HepG2 (cell line): ENCODE measurements at regions not wholly inside any gene's neighbourhood (a gene's known extent, or its start where the extent isn't known, plus 50 kb on each side); places are given as distances from the start of the nearest gene placed in this dataset.

ENCODE experiments used
- ATAC-seq: fragments of 200-7000 bp; cut with Tn5 transposase; 3 replicates; pipeline ENCODE4 v1.9.1; 2020; ENCODE audit warnings: mild to moderate bottlenecking, moderate library complexity
- BruUV-seq: library from RNA; stranded (reverse); fragments of 400-500 nt; replicated peaks from 2 replicates; lab custom pipeline; 2021; lab: Mats Ljungman, UMichigan
- CTCF ChIA-PET: fragments of 300-600 bp; formaldehyde crosslinking; extraction: SDS; loops from one replicate; lab custom pipeline; 2021; ENCODE audit warnings: low total read pairs, inconsistent platforms, low intra/inter-chr PET ratio; lab: Yijun Ruan, JAX
- POLR2A ChIA-PET: fragments of 350-600 bp; sonication (Branson Sonifier 250); formaldehyde crosslinking; loops from one replicate; lab custom pipeline; 2020; ENCODE audit warnings: antibody characterized with exemption, inconsistent platforms; lab: Yijun Ruan, JAX
- DNase-seq: peaks from one replicate; pipeline ENCODE4 v3.0.0-alpha.2; 2015; ENCODE audit warnings: low spot score
- FAIRE-seq: peaks from 3 replicates; lab custom pipeline; 2011; peaks lifted over from hg19 to GRCh38; lab: Jason Lieb, UNC
- H2AFZ ChIP-seq: one replicate; pipeline ENCODE4 v1.6.1; 2011; ENCODE audit warnings: low read length, inconsistent platforms
- H3K27ac ChIP-seq: fragments of 300-600 bp; 3 replicates; pipeline ENCODE4 v1.8.0; 2011; ENCODE audit warnings: mixed run types, mild to moderate bottlenecking, mixed read lengths, low read length, inconsistent platforms; ENCODE audit not compliant: insufficient read depth; ENCODE audit errors: extremely low read length
- H3K27me3 ChIP-seq, 2 experiments: fragments of 200-600 bp in 1 of 2; 2 replicates in 1 of 2; 3 replicates in 1 of 2; pipeline versions ENCODE4 v1.6.0 to v1.8.0; 2011; ENCODE audit warnings: low read length in 2 of 2, mild to moderate bottlenecking in 2 of 2, moderate library complexity in 2 of 2, inconsistent platforms in 1 of 2; ENCODE audit not compliant: insufficient read depth in 2 of 2, control insufficient read depth in 1 of 2
- H3K36me3 ChIP-seq, 2 experiments: fragments of 200-600 bp in 1 of 2; replicated peaks in 1 of 2; 2 replicates in 1 of 2; 3 replicates in 1 of 2; pipeline versions ENCODE4 v1.5.1 to v1.8.0; 2011; ENCODE audit warnings: low read length in 2 of 2, inconsistent platforms in 1 of 2; ENCODE audit not compliant: insufficient read depth in 2 of 2, control insufficient read depth in 1 of 2
- H3K4me1 ChIP-seq: 2 replicates; pipeline ENCODE4 v1.5.1; 2012; ENCODE audit warnings: low read length, inconsistent platforms; ENCODE audit not compliant: insufficient read depth
- H3K4me2 ChIP-seq: 2 replicates; pipeline ENCODE4 v1.6.0; 2011; ENCODE audit warnings: low read depth, low read length, inconsistent platforms
- H3K4me3 ChIP-seq, 3 experiments: fragments of 200-600 bp in 1 of 3; sonication (generic), shearing (Covaris generic) in 1 of 3; replicated peaks in 1 of 3; 2 replicates each; pipeline ENCODE4 v1.5.1; 2011 to 2016; ENCODE audit warnings: low read length in 3 of 3, inconsistent platforms in 2 of 3, low read depth in 2 of 3, mild to moderate bottlenecking in 2 of 3, control low read depth in 1 of 3, mixed read lengths in 1 of 3; ENCODE audit not compliant: insufficient read depth in 1 of 3
- H3K79me2 ChIP-seq: one replicate; pipeline ENCODE4 v1.6.1; 2011; ENCODE audit warnings: low read length, inconsistent platforms; ENCODE audit not compliant: insufficient read depth
- H3K9ac ChIP-seq: 2 replicates; pipeline ENCODE4 v1.6.0; 2011; ENCODE audit warnings: mild to moderate bottlenecking, low read depth, low read length, inconsistent platforms; ENCODE audit not compliant: insufficient read depth
- H3K9me3 ChIP-seq: 2 replicates; pipeline ENCODE4 v1.5.1; 2012; ENCODE audit warnings: mild to moderate bottlenecking, low read length
- H4K20me1 ChIP-seq: 2 replicates; pipeline ENCODE4 v1.6.0; 2011; ENCODE audit warnings: inconsistent platforms, mild to moderate bottlenecking, low read length, moderate library complexity; ENCODE audit not compliant: insufficient read depth
- BRD4 ChIP-seq: sonication (generic); formaldehyde crosslinking; IDR thresholded peaks from 2 replicates; pipeline ENCODE4 v1.4.0; 2020; ENCODE audit warnings: missing genetic modification reagents
- GZF1 ChIP-seq: sonication (generic); formaldehyde crosslinking; IDR thresholded peaks from 2 replicates; pipeline ENCODE4 v1.5.1; 2020; ENCODE audit warnings: mild to moderate bottlenecking, missing genetic modification reagents
- KLF13 ChIP-seq: sonication (generic); formaldehyde crosslinking; IDR thresholded peaks from 2 replicates; pipeline ENCODE4 v1.4.0; 2020; ENCODE audit warnings: mild to moderate bottlenecking, missing genetic modification reagents
- NR1H2 ChIP-seq: sonication (generic); formaldehyde crosslinking; IDR thresholded peaks from 2 replicates; pipeline ENCODE4 v1.8.1; 2022; ENCODE audit warnings: low read depth, missing genetic modification reagents, borderline replicate concordance
- PHF8 ChIP-seq: sonication (generic); formaldehyde crosslinking; IDR thresholded peaks from 2 replicates; pipeline ENCODE4 v1.5.0; 2020; ENCODE audit warnings: missing genetic modification reagents
- SMAD3 ChIP-seq: sonication (generic); formaldehyde crosslinking; IDR thresholded peaks from 2 replicates; pipeline ENCODE4 v1.4.0; 2020; ENCODE audit warnings: missing genetic modification reagents
- ZNF335 ChIP-seq: sonication (generic); formaldehyde crosslinking; IDR thresholded peaks from 2 replicates; pipeline ENCODE4 v1.4.0; 2020; ENCODE audit warnings: missing genetic modification reagents
- ZNF775 ChIP-seq: sonication (generic); formaldehyde crosslinking; IDR thresholded peaks from 2 replicates; pipeline ENCODE4 v1.4.0; 2020; ENCODE audit warnings: missing genetic modification reagents, mild to moderate bottlenecking, moderate library complexity, borderline replicate concordance
- WGBS: methylation state at CpG from one replicate; pipeline ENCODE4 v1.1.6; 2017; ENCODE audit warnings: low lambda C conversion rate; 5-methylcytosine and 5-hydroxymethylcytosine counted together
- in situ Hi-C: cut with HindIII; loops from 2 replicates; pipeline ENCODE4 v1.10.0; 2017; ENCODE audit warnings: low pct_unique_long_range_greater_than_20kb; ENCODE audit not compliant: extremely low pct_ligation_motif_present
- intact Hi-C: fragments of 100-400 bp; cut with micrococcal nuclease; formaldehyde crosslinking; loops from one replicate; pipeline ENCODE4 v1.10.0; 2022; ENCODE audit not compliant: unreplicated experiment
- TF ChIP-seq, protein P1 (sequence below): sonication (generic); formaldehyde crosslinking; IDR thresholded peaks from 2 replicates; pipeline ENCODE4 v1.4.0; 2020; ENCODE audit warnings: mild to moderate bottlenecking, missing genetic modification reagents, borderline replicate concordance
- TF ChIP-seq, protein P2 (sequence below): sonication (generic); formaldehyde crosslinking; IDR thresholded peaks from 2 replicates; pipeline ENCODE4 v1.8.0; 2022; ENCODE audit warnings: mild to moderate bottlenecking, missing genetic modification reagents, moderate library complexity
- TF ChIP-seq, protein P3 (sequence below): sonication (generic); formaldehyde crosslinking; IDR thresholded peaks from 2 replicates; pipeline ENCODE4 v1.8.1; 2023; ENCODE audit warnings: mild to moderate bottlenecking, missing genetic modification reagents

DNA sequence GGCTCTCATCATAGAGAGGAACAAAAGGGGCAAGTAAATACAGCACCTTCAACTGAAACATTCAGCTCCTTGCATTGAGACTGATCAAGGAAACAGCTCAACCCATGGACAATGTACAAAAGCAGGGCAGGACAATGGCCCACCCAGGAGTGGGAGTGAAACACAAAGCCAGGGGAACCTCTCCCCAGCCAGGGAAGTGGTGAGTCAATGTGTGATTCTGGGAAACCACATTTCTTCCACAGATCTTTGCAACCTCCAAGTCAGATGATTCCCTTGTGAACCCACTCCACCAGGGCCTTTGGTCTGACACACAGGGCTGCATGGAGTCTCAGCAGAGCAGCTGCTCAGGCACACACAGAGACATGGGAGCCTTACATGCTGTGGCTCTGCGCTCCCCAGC is 294.5 kb downstream of the NR4A2 start:
- ChIA-PET POLR2A (no interaction called here), CTCF (no interaction called here)
- no peaks in the 10 kb centered on the region for H3K27me3 ChIP-seq
- H3K36me3 ChIP-seq = no peaks in the 10 kb centered on the region
- no peaks in the 10 kb centered on the region for H4K20me1 ChIP-seq
- intact Hi-C loops = no loop called here
- whole genome bisulfite sequencing = 86% methylated on average over 1 of the region's 1 CpG
- H2AFZ ChIP-seq = no peak overlapping the region
- BruUV-seq = no TSS peak
- FAIRE-seq (no peak), DNase-seq (no peak), ATAC-seq (peak; percentile 39; the same call in 2 of the 3 replicates)
- H3K27ac ChIP-seq = no peak overlapping the region
- no peak overlapping the region for H3K4me3 ChIP-seq
- TF ChIP-seq SMAD3 (CRISPR knock-in tag) (no peak), NR1H2 (CRISPR knock-in tag) (no peak), ZNF775 (CRISPR knock-in tag) (no peak), GZF1 (CRISPR knock-in tag) (no peak), ZNF335 (CRISPR knock-in tag) (no peak), KLF13 (no peak), PHF8 (CRISPR knock-in tag) (no peak), BRD4 (no peak)
- TF ChIP-seq, protein P1, sequence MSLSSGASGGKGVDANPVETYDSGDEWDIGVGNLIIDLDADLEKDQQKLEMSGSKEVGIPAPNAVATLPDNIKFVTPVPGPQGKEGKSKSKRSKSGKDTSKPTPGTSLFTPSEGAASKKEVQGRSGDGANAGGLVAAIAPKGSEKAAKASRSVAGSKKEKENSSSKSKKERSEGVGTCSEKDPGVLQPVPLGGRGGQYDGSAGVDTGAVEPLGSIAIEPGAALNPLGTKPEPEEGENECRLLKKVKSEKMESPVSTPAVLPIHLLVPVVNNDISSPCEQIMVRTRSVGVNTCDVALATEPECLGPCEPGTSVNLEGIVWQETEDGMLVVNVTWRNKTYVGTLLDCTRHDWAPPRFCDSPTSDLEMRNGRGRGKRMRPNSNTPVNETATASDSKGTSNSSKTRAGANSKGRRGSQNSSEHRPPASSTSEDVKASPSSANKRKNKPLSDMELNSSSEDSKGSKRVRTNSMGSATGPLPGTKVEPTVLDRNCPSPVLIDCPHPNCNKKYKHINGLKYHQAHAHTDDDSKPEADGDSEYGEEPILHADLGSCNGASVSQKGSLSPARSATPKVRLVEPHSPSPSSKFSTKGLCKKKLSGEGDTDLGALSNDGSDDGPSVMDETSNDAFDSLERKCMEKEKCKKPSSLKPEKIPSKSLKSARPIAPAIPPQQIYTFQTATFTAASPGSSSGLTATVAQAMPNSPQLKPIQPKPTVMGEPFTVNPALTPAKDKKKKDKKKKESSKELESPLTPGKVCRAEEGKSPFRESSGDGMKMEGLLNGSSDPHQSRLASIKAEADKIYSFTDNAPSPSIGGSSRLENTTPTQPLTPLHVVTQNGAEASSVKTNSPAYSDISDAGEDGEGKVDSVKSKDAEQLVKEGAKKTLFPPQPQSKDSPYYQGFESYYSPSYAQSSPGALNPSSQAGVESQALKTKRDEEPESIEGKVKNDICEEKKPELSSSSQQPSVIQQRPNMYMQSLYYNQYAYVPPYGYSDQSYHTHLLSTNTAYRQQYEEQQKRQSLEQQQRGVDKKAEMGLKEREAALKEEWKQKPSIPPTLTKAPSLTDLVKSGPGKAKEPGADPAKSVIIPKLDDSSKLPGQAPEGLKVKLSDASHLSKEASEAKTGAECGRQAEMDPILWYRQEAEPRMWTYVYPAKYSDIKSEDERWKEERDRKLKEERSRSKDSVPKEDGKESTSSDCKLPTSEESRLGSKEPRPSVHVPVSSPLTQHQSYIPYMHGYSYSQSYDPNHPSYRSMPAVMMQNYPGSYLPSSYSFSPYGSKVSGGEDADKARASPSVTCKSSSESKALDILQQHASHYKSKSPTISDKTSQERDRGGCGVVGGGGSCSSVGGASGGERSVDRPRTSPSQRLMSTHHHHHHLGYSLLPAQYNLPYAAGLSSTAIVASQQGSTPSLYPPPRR (CRISPR knock-in tag) = no peak
- TF ChIP-seq, protein P2, sequence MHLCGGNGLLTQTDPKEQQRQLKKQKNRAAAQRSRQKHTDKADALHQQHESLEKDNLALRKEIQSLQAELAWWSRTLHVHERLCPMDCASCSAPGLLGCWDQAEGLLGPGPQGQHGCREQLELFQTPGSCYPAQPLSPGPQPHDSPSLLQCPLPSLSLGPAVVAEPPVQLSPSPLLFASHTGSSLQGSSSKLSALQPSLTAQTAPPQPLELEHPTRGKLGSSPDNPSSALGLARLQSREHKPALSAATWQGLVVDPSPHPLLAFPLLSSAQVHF (CRISPR knock-in tag) = no peak
- TF ChIP-seq, protein P3, sequence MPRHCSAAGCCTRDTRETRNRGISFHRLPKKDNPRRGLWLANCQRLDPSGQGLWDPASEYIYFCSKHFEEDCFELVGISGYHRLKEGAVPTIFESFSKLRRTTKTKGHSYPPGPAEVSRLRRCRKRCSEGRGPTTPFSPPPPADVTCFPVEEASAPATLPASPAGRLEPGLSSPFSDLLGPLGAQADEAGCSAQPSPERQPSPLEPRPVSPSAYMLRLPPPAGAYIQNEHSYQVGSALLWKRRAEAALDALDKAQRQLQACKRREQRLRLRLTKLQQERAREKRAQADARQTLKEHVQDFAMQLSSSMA (CRISPR knock-in tag) = no peak
- H3K79me2 ChIP-seq = no peaks in the 10 kb centered on the region
- peaks cover 20% of the 10 kb centered on the region for H3K4me1 ChIP-seq
- in situ Hi-C loops = no loop called here
- H3K4me2 ChIP-seq = no peak overlapping the region
- H3K9ac ChIP-seq = no peak overlapping the region
- 0 out of 2 replicates have a peak, but pooled peaks cover 4% of the 10 kb centered on the region for H3K9me3 ChIP-seq
